Panc1 (cell line): ENCODE measurements at regions not wholly inside any gene's neighbourhood (a gene's known extent, or its start where the extent isn't known, plus 50 kb on each side); places are given as distances from the start of the nearest gene placed in this dataset.

ENCODE experiments used
- ATAC-seq: fragments of 200-7000 bp; cut with Tn5 transposase; 2 replicates; pipeline ENCODE4 v1.9.1; 2020; ENCODE audit warnings: mild to moderate bottlenecking, moderate library complexity
- BruUV-seq: library from RNA; stranded (reverse); fragments of 400-500 nt; replicated peaks from 2 replicates; lab custom pipeline; 2021; lab: Mats Ljungman, UMichigan
- CTCF ChIA-PET: fragments of 300-600 bp; sonication (Branson Sonifier 250); formaldehyde crosslinking; loops from one replicate; lab custom pipeline; 2022; ENCODE audit warnings: antibody characterized with exemption; lab: Charles Lee
- POLR2A ChIA-PET: fragments of 300-600 bp; sonication (Branson Sonifier 250); formaldehyde crosslinking; loops from one replicate; lab custom pipeline; 2022; ENCODE audit warnings: antibody characterized with exemption; lab: Charles Lee
- DNase-seq: peaks from one replicate; pipeline ENCODE4 v3.0.0-alpha.2; 2010; ENCODE audit warnings: low read depth, low spot score
- H3K27ac ChIP-seq: 2 replicates; pipeline ENCODE4 v1.5.1; 2011; ENCODE audit warnings: mild to moderate bottlenecking, low read length, inconsistent platforms
- H3K27me3 ChIP-seq: fragments of 200-500 bp; sonication (Bioruptor generic); 2 replicates; pipeline ENCODE4 v1.6.0; 2014; ENCODE audit warnings: low read length, inconsistent platforms; ENCODE audit not compliant: control insufficient read depth, insufficient read depth
- H3K36me3 ChIP-seq: fragments of 200-500 bp; sonication (Bioruptor generic); 2 replicates; pipeline ENCODE4 v1.5.1; 2014; ENCODE audit warnings: inconsistent platforms, mild to moderate bottlenecking, low read length, moderate library complexity; ENCODE audit not compliant: control insufficient read depth, insufficient read depth
- H3K4me1 ChIP-seq: 2 replicates; pipeline ENCODE4 v1.5.1; 2011; ENCODE audit warnings: inconsistent platforms, mild to moderate bottlenecking, low read length, moderate library complexity; ENCODE audit not compliant: control insufficient read depth, insufficient read depth
- H3K4me3 ChIP-seq, 2 experiments: 2 replicates each; pipeline ENCODE4 v1.5.1; 2011 to 2012; ENCODE audit warnings: low read depth in 2 of 2, low read length in 2 of 2, mild to moderate bottlenecking in 2 of 2, inconsistent platforms in 1 of 2, moderate library complexity in 1 of 2
- H3K9me3 ChIP-seq: fragments of 200-500 bp; sonication (Bioruptor generic); 2 replicates; pipeline ENCODE4 v1.5.1; 2014; ENCODE audit warnings: low read depth, mild to moderate bottlenecking, inconsistent platforms, low read length, moderate library complexity; ENCODE audit not compliant: control insufficient read depth, insufficient read depth
- CTCF ChIP-seq: fragments of 450-650 bp; IDR thresholded peaks from 2 replicates; pipeline ENCODE4 v1.5.1; 2017; ENCODE audit warnings: mild to moderate bottlenecking
- POLR2AphosphoS5 ChIP-seq: IDR thresholded peaks from 2 replicates; pipeline ENCODE4 v1.6.1; 2012; ENCODE audit warnings: mild to moderate bottlenecking, low read depth, low read length, moderate library complexity
- REST ChIP-seq, 2 experiments: IDR thresholded peaks; 2 replicates each; pipeline ENCODE4 v1.6.1; 2011 to 2012; ENCODE audit warnings: low read depth in 2 of 2, control low read depth in 1 of 2, low read length in 1 of 2, mild to moderate bottlenecking in 1 of 2, moderate library complexity in 1 of 2; ENCODE audit not compliant: insufficient read depth in 1 of 2
- SIN3A ChIP-seq: IDR thresholded peaks from 2 replicates; pipeline ENCODE4 v1.6.1; 2012; ENCODE audit warnings: low read depth, mild to moderate bottlenecking, low read length, moderate library complexity, borderline replicate concordance; ENCODE audit not compliant: insufficient read depth
- TCF7L2 ChIP-seq: IDR thresholded peaks from 2 replicates; pipeline ENCODE4 v1.6.1; 2011; ENCODE audit warnings: mild to moderate bottlenecking, low read depth, low read length, inconsistent platforms
- in situ Hi-C: cut with HindIII; loops from 2 replicates; pipeline ENCODE4 v1.10.0; 2016; ENCODE audit warnings: low sequenced_read_pairs, low pct_unique_long_range_greater_than_20kb
- intact Hi-C: fragments of 100-400 bp; cut with micrococcal nuclease; formaldehyde crosslinking; loops from one replicate; pipeline ENCODE4 v1.10.0; 2022; ENCODE audit not compliant: unreplicated experiment

GRCh38 chr6:917939-918338 lies 225.0 kb upstream of the EXOC2 start:
- intact Hi-C loops (loop anchor here (10.0 kb wide), 1 partner anchor 417 kb away; no protein-coding TSS in a partner anchor), in situ Hi-C loops (no loop called here)
- DNase-seq (no peak), ATAC-seq (no peak)
- Histone ChIP-seq H3K27me3 (no peaks in the 10 kb centered on the region), H3K27ac (no peak overlapping the region), H3K36me3 (no peaks in the 10 kb centered on the region), H3K4me1 (no peaks in the 10 kb centered on the region; the same call in 1 of the 2 replicates), H3K9me3 (peaks cover 3% of the 10 kb centered on the region; the same call in 1 of the 2 replicates), H3K4me3 (no peak overlapping the region)
- BruUV-seq = no TSS peak
- POLR2A ChIA-PET = no interaction called here
- no peak for TF ChIP-seq REST (IDR thresholded peaks at IDR 0.05; ENCODE audit: insufficient read depth in 1 of 2, low read depth in 2 of 2, low read length in 1 of 2)
- TF ChIP-seq POLR2AphosphoS5 = no peak
- TF ChIP-seq TCF7L2 = no peak
- no peak for TF ChIP-seq SIN3A
- no peak for TF ChIP-seq CTCF
- CTCF ChIA-PET = no interaction called here

GRCh38 chr6:917296-917695 lies 224.4 kb upstream of the EXOC2 start:
- CTCF ChIA-PET = no interaction called here

More at GRCh38 chr6:917296-917695, 224.4 kb upstream of the EXOC2 start:
- POLR2A ChIA-PET = no interaction called here
- DNase-seq (no peak), ATAC-seq (no peak)
- in situ Hi-C loops = no loop called here
- no peak overlapping the region for H3K4me3 ChIP-seq
- H3K4me1 ChIP-seq = no peaks in the 10 kb centered on the region; the same call in 1 of the 2 replicates
- H3K9me3 ChIP-seq = peaks cover 3% of the 10 kb centered on the region; the same call in 1 of the 2 replicates
- H3K27me3 ChIP-seq = no peaks in the 10 kb centered on the region
- H3K36me3 ChIP-seq = no peaks in the 10 kb centered on the region
- no peak for TF ChIP-seq SIN3A
- no peak for TF ChIP-seq REST (IDR thresholded peaks at IDR 0.05; ENCODE audit: insufficient read depth in 1 of 2, low read depth in 2 of 2, low read length in 1 of 2)
- intact Hi-C loops = loop anchor here (10.0 kb wide), 1 partner anchor 418 kb away; no protein-coding TSS in a partner anchor
- H3K27ac ChIP-seq = no peak overlapping the region
- BruUV-seq = no TSS peak
